Small intestine (tissue), 7 donors: ENCODE measurements at regions not wholly inside any gene's neighbourhood (a gene's known extent, or its start where the extent isn't known, plus 50 kb on each side); places are given as distances from the start of the nearest gene placed in this dataset.
"Not testable (repeated sequence)": the region's sequence is repeated elsewhere in the genome, so short reads cannot be mapped to it uniquely, and the experiment has no call there.

Experiments
- DNase-seq, 2 donors: peaks; one replicate each; pipeline versions ENCODE4 v3.0.0 to v3.0.0-alpha.2; 2013
- FAIRE-seq: peaks from 2 replicates; lab custom pipeline; 2012; peaks lifted over from hg19 to GRCh38; lab: Jason Lieb, UNC
- H3K27ac ChIP-seq, 3 donors: one replicate each; pipeline ENCODE4 v1.5.1; 2013; ENCODE audit warnings: low read length in 2 of 3, mild to moderate bottlenecking in 2 of 3, control low read depth in 1 of 3, inconsistent platforms in 1 of 3, low read depth in 1 of 3, moderate library complexity in 1 of 3
- H3K27me3 ChIP-seq, 3 donors: one replicate each; pipeline ENCODE4 v1.6.1; 2013; ENCODE audit warnings: low read length in 3 of 3, inconsistent platforms in 1 of 3; ENCODE audit not compliant: control insufficient read depth in 3 of 3, insufficient read depth in 3 of 3
- H3K36me3 ChIP-seq, 3 donors: one replicate each; pipeline ENCODE4 v1.6.1; 2013; ENCODE audit warnings: low read length in 3 of 3, inconsistent platforms in 1 of 3, low read depth in 1 of 3, mild to moderate bottlenecking in 1 of 3, moderate library complexity in 1 of 3; ENCODE audit not compliant: control insufficient read depth in 3 of 3, insufficient read depth in 2 of 3
- H3K4me1 ChIP-seq, 3 donors: one replicate each; pipeline ENCODE4 v1.6.1; 2013; ENCODE audit warnings: low read length in 2 of 3, inconsistent platforms in 1 of 3, low read depth in 1 of 3, mild to moderate bottlenecking in 1 of 3, moderate library complexity in 1 of 3; ENCODE audit not compliant: control insufficient read depth in 3 of 3, insufficient read depth in 2 of 3
- H3K4me3 ChIP-seq, 3 donors: one replicate each; pipeline ENCODE4 v1.5.1; 2013; ENCODE audit warnings: low read length in 3 of 3, control low read depth in 1 of 3, inconsistent platforms in 1 of 3, low read depth in 1 of 3, mild to moderate bottlenecking in 1 of 3, moderate library complexity in 1 of 3
- H3K9me3 ChIP-seq, 2 donors: one replicate each; pipeline ENCODE4 v1.6.1; 2013; ENCODE audit warnings: low read depth in 1 of 2, low read length in 1 of 2; ENCODE audit not compliant: control insufficient read depth in 2 of 2, insufficient read depth in 1 of 2
- WGBS, 3 donors: extraction: QIAGEN DNeasy Blood & Tissue Kit; methylation state at CpG; one replicate each; pipeline ENCODE4 v1.1.7; 2013; 5-methylcytosine and 5-hydroxymethylcytosine counted together
- donor health status: healthy with polysubstance abuse.
- donor health status: control.
- donor health status: control.
- donor health status: Bipolar disorder and iron deficiency.
- donor health status: healthy.

GRCh38 chr3:23136054-23136453, 67.1 kb upstream of the UBE2E2 start:
- Histone ChIP-seq H3K4me1 (no peaks in the 10 kb centered on the region), H3K4me3 (no peak overlapping the region), H3K27ac (no peak overlapping the region), H3K36me3 (no peaks in the 10 kb centered on the region), H3K27me3 (no peaks in the 10 kb centered on the region), H3K9me3 (no peaks in the 10 kb centered on the region)
- WGBS, 3 donors, result 88 to 93% (median 90%) methylated on average over 2 of the region's 2 CpGs
- DNase-seq, result no peak
- no peak for FAIRE-seq

- H3K27ac ChIP-seq, H3K4me3 ChIP-seq, H3K9me3 ChIP-seq, FAIRE-seq, H3K4me1 ChIP-seq, H3K36me3 ChIP-seq, H3K27me3 ChIP-seq, DNase-seq: not testable (repeated sequence)
- WGBS, 3 donors, result 54 to 63% (median 62%) methylated on average over 2 of the region's 2 CpGs
Measured at GRCh38 chr3:23144051-23144450, 59.1 kb upstream of the UBE2E2 start.

GRCh38 chr3:23146163-23146562, 57.0 kb upstream of the UBE2E2 start:
- Histone ChIP-seq H3K36me3 (no peaks in the 10 kb centered on the region), H3K4me1 (no peaks in the 10 kb centered on the region), H3K27me3 (no peaks in the 10 kb centered on the region), H3K27ac (no peak overlapping the region), H3K4me3 (no peak overlapping the region), H3K9me3 (no peaks in the 10 kb centered on the region)
- DNase-seq (no peak), FAIRE-seq (no peak)
- 52 to 63% (median 53%) methylated on average over 2 of the region's 2 CpGs for WGBS, 3 donors

- Histone ChIP-seq H3K4me1 (no peaks in the 10 kb centered on the region), H3K36me3 (no peaks in the 10 kb centered on the region), H3K27ac (no peak overlapping the region), H3K4me3 (no peak overlapping the region), H3K27me3 (no peaks in the 10 kb centered on the region), H3K9me3 (no peaks in the 10 kb centered on the region)
- FAIRE-seq (no peak), DNase-seq (no peak)
Measured at GRCh38 chr3:23152989-23153388, 50.1 kb upstream of the UBE2E2 start.
